ENCODE measurements at regions not wholly inside any gene's neighbourhood (a gene's known extent, or its start where the extent isn't known, plus 50 kb on each side); places are given as distances from the start of the nearest gene placed in this dataset.

GRCh38 chr16:85435700-85436099, 177.4 kb upstream of the GSE1 start:
- Histone ChIP-seq H3K4me3 (no peak overlapping the region), H3K27me3 (no peaks in the 10 kb centered on the region), H3K36me3 (no peaks in the 10 kb centered on the region), H3K4me1 (peaks cover 20 to 33% (median 32%) of the 10 kb centered on the region in 4 donors), H3K27ac (peak overlapping the region; percentile 87 to 93 (median 90)), H3K9me3 (no peaks in the 10 kb centered on the region)
- DNase-seq, result no peak
- 71 to 75% methylated on average over 3 to 7 of the region's 7 CpGs for WGBS, 2 donors (ENCODE audit: low coverage in 1 of 2)
- in situ Hi-C loops (cut with MboI; ENCODE audit: low pct_ligation_motif_present in 1 of 4, low pct_unique_long_range_greater_than_20kb in 1 of 4, low sequenced_read_pairs in 3 of 4), result loop anchor here in 2 of 4 donors (10.0 to 25.0 kb wide), 2 partner anchors 59 to 177 kb away; partner anchors contain the start of gene GSE1 (in 2 of the 2)
- intact Hi-C loops (cut with DNase I; ENCODE audit: low total_unique reads), result no loop called here
- TF ChIP-seq CTCF (IDR thresholded peaks at IDR 0.05) (no peak), POLR2A (IDR thresholded peaks at IDR 0.05) (no peak), EP300 (IDR thresholded peaks at IDR 0.05; ENCODE audit: low read depth) (no peak), POLR2AphosphoS5 (IDR thresholded peaks at IDR 0.05) (no peak)

GRCh38 chr16:85436207-85436606, 176.9 kb upstream of the GSE1 start:
- peaks cover 20 to 33% (median 32%) of the 10 kb centered on the region in 4 donors for H3K4me1 ChIP-seq
- DNase-seq, result no peak
- H3K9me3 ChIP-seq, result no peaks in the 10 kb centered on the region
- intact Hi-C loops (cut with DNase I; ENCODE audit: low total_unique reads), result no loop called here
- peak overlapping the region; percentile 87 to 93 (median 90) for H3K27ac ChIP-seq
- no peaks in the 10 kb centered on the region for H3K27me3 ChIP-seq
- peak overlapping the region in 1 of 4 donors; percentile 15 for H3K4me3 ChIP-seq
- no peak for TF ChIP-seq POLR2A (IDR thresholded peaks at IDR 0.05)
- no peak for TF ChIP-seq POLR2AphosphoS5 (IDR thresholded peaks at IDR 0.05)
- H3K36me3 ChIP-seq, result no peaks in the 10 kb centered on the region
- 47 to 60% methylated on average over 3 to 9 of the region's 9 CpGs for WGBS, 2 donors (ENCODE audit: low coverage in 1 of 2)
- in situ Hi-C loops (cut with MboI; ENCODE audit: low pct_ligation_motif_present in 1 of 4, low pct_unique_long_range_greater_than_20kb in 1 of 4, low sequenced_read_pairs in 3 of 4), result loop anchor here in 2 of 4 donors (10.0 to 25.0 kb wide), 2 partner anchors 59 to 176 kb away; partner anchors contain the start of gene GSE1 (in 2 of the 2)

- TF ChIP-seq POLR2AphosphoS5 (IDR thresholded peaks at IDR 0.05), result no peak
- TF ChIP-seq POLR2A (IDR thresholded peaks at IDR 0.05), result no peak
- no peak for TF ChIP-seq CTCF (IDR thresholded peaks at IDR 0.05)
- no peak for TF ChIP-seq EP300 (IDR thresholded peaks at IDR 0.05; ENCODE audit: low read depth)
- Histone ChIP-seq H3K9me3 (no peaks in the 10 kb centered on the region), H3K4me3 (peak overlapping the region in 2 of 4 donors; percentile 15 to 16), H3K27me3 (no peaks in the 10 kb centered on the region), H3K4me1 (peaks cover 20 to 33% (median 32%) of the 10 kb centered on the region in 4 donors), H3K36me3 (no peaks in the 10 kb centered on the region), H3K27ac (peak overlapping the region; percentile 87 to 93 (median 90))
- intact Hi-C loops (cut with DNase I; ENCODE audit: low total_unique reads), result no loop called here
- DNase-seq, result peak; percentile 81
- WGBS, 2 donors (ENCODE audit: low coverage in 1 of 2), result 33% methylated on average over 30 of the region's 35 CpGs; no CpG with 5 or more reads in 1 of the 2 donors
- in situ Hi-C loops (cut with MboI; ENCODE audit: low pct_ligation_motif_present in 1 of 4, low pct_unique_long_range_greater_than_20kb in 1 of 4, low sequenced_read_pairs in 3 of 4), result loop anchor here in 2 of 4 donors (10.0 to 25.0 kb wide), 2 partner anchors 58 to 176 kb away; partner anchors contain the start of gene GSE1 (in 2 of the 2)
Observed at GRCh38 chr16:85436636-85437165, 176.4 kb upstream of the GSE1 start.

- WGBS, 2 donors (ENCODE audit: low coverage in 1 of 2), result 0 to 34% methylated on average over 5 to 24 of the region's 25 CpGs
- DNase-seq, result peak; percentile 89
- no peaks in the 10 kb centered on the region for H3K36me3 ChIP-seq
- peak overlapping the region; percentile 87 to 93 (median 90) for H3K27ac ChIP-seq
- in situ Hi-C loops (cut with MboI; ENCODE audit: low pct_ligation_motif_present in 1 of 4, low pct_unique_long_range_greater_than_20kb in 1 of 4, low sequenced_read_pairs in 3 of 4) (loop anchor here in 2 of 4 donors (10.0 to 25.0 kb wide), 2 partner anchors 57 to 175 kb away; partner anchors contain the start of gene GSE1 (in 2 of the 2)), intact Hi-C loops (cut with DNase I; ENCODE audit: low total_unique reads) (no loop called here)
- no peaks in the 10 kb centered on the region for H3K27me3 ChIP-seq
- TF ChIP-seq POLR2A (IDR thresholded peaks at IDR 0.05) (peak; percentile 52), POLR2AphosphoS5 (IDR thresholded peaks at IDR 0.05) (peak; percentile 47 to 60 (median 55)), CTCF (IDR thresholded peaks at IDR 0.05) (peak in 2 of 5 experiments; percentile 22 to 23), EP300 (IDR thresholded peaks at IDR 0.05; ENCODE audit: low read depth) (no peak)
- H3K9me3 ChIP-seq, result no peaks in the 10 kb centered on the region
- peak overlapping the region in 2 of 4 donors; percentile 15 to 16 for H3K4me3 ChIP-seq
- peaks cover 20 to 33% (median 32%) of the 10 kb centered on the region in 4 donors for H3K4me1 ChIP-seq
Observed at GRCh38 chr16:85437166-85438052, 175.7 kb upstream of the GSE1 start.
